Body of pancreas (tissue), 4 donors: ENCODE measurements at regions not wholly inside any gene's neighbourhood (a gene's known extent, or its start where the extent isn't known, plus 50 kb on each side); places are given as distances from the start of the nearest gene placed in this dataset.
"Not testable (repeated sequence)": the region's sequence is repeated elsewhere in the genome, so short reads cannot be mapped to it uniquely, and the experiment has no call there.

Experiments used
- ATAC-seq: fragments of 150-250 bp; one replicate; pipeline ENCODE4 v1.9.1; 2016
- DNase-seq, 4 donors: peaks; one replicate each; pipeline ENCODE4 v3.0.0-alpha.2; 2019
- H3K27ac ChIP-seq, 4 donors: fragments of 200-600 bp; sonication (generic); 1 replicate in 3 of 4; 2 replicates in 1 of 4; pipeline versions ENCODE4 v1.5.1 to v1.6.1; 2016 to 2019; ENCODE audit warnings: mild to moderate bottlenecking in 1 of 4, mixed read lengths in 1 of 4, moderate library complexity in 1 of 4
- H3K27me3 ChIP-seq, 2 donors: fragments of 200-600 bp; sonication (generic); one replicate each; pipeline ENCODE4 v1.6.0; 2016; ENCODE audit warnings: mild to moderate bottlenecking in 1 of 2
- H3K36me3 ChIP-seq, 2 donors: fragments of 200-600 bp; sonication (generic); replicated peaks in 1 of 2; 2 replicates each; pipeline ENCODE4 v1.5.1; 2016; ENCODE audit warnings: low read depth in 2 of 2; ENCODE audit not compliant: insufficient read depth in 1 of 2
- H3K4me1 ChIP-seq: fragments of 200-600 bp; sonication (generic); one replicate; pipeline ENCODE4 v1.6.0; 2016
- H3K4me3 ChIP-seq, 2 donors: fragments of 200-600 bp; sonication (generic); 1 replicate in 1 of 2; 2 replicates in 1 of 2; pipeline ENCODE4 v1.5.1; 2016 to 2019
- H3K9me3 ChIP-seq, 3 donors: fragments of 200-600 bp; sonication (generic); 1 replicate in 2 of 3; 2 replicates in 1 of 3; pipeline ENCODE4 v1.5.1; 2016
- CTCF ChIP-seq, 7 experiments: fragments of 450-650 bp in 4 of 7; fragments of 200-600 bp in 3 of 7; sonication (generic) in 3 of 7; IDR thresholded peaks; one replicate each; pipeline ENCODE4 v1.5.1; 2016 to 2019; ENCODE audit warnings: antibody characterized with exemption in 7 of 7
- POLR2A ChIP-seq, 3 donors: fragments of 450-650 bp; IDR thresholded peaks; one replicate each; pipeline ENCODE4 v1.6.1; 2016; ENCODE audit warnings: antibody characterized with exemption in 3 of 3, mild to moderate bottlenecking in 2 of 3
- WGBS, 2 donors: methylation state at CpG; one replicate each; pipeline ENCODE4 v1.1.5; 2017; 5-methylcytosine and 5-hydroxymethylcytosine counted together
- intact Hi-C: fragments of 100-400 bp; cut with DNase I; formaldehyde crosslinking; loops from one replicate; pipeline ENCODE4 v1.15.1; 2023

- TF ChIP-seq CTCF (IDR thresholded peaks at IDR 0.05) = no peak
- TF ChIP-seq POLR2A (IDR thresholded peaks at IDR 0.05) = no peak
- H3K36me3 ChIP-seq = no peaks in the 10 kb centered on the region
- intact Hi-C loops = no loop called here
- H3K4me3 ChIP-seq = no peak overlapping the region
- no peaks in the 10 kb centered on the region for H3K9me3 ChIP-seq
- H3K4me1 ChIP-seq = no peaks in the 10 kb centered on the region
- ATAC-seq (no peak), DNase-seq (no peak)
- no peaks in the 10 kb centered on the region for H3K27me3 ChIP-seq
- no peak overlapping the region for H3K27ac ChIP-seq
- WGBS, 2 donors = 83 to 88% methylated on average over 4 of the region's 4 CpGs
These were observed 93.3 kb upstream of the NAP1L1 start for GRCh38 chr12:76177821-76178220.

DNA sequence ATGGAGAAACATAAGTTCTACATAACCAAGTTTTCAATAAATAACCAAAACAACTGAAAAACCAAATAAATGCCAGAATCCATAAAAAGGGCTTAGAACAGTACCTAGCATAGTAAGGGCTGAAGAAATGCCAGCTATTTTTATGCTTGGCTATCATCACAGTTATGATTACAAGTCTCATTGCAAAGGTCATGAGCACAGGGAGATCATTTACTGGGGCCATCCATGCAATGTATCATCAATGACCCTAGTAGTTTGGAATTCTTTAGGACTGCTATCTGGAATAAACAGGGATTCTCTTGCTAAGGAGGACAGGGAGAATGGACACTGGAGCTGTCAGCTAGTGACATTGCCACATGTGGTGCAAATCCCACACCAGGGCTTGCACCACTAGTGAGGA lies 92.5 kb upstream of the NAP1L1 start:
- TF ChIP-seq CTCF (IDR thresholded peaks at IDR 0.05) (no peak), POLR2A (IDR thresholded peaks at IDR 0.05) (no peak)
- ATAC-seq (no peak), DNase-seq (no peak)
- intact Hi-C loops = no loop called here
- no peak overlapping the region for H3K4me3 ChIP-seq
- H3K27ac ChIP-seq = no peak overlapping the region
- no peaks in the 10 kb centered on the region for H3K36me3 ChIP-seq
- H3K9me3 ChIP-seq = no peaks in the 10 kb centered on the region
- H3K27me3 ChIP-seq = no peaks in the 10 kb centered on the region
- no peaks in the 10 kb centered on the region for H3K4me1 ChIP-seq

GRCh38 chr12:76175946-76176345 lies 91.5 kb upstream of the NAP1L1 start:
- H3K36me3 ChIP-seq, H3K27ac ChIP-seq, H3K4me3 ChIP-seq, DNase-seq, H3K4me1 ChIP-seq, ATAC-seq, H3K9me3 ChIP-seq, H3K27me3 ChIP-seq, intact Hi-C loops: not testable (repeated sequence)
- WGBS, 2 donors = 75 to 76% methylated on average over 5 of the region's 5 CpGs

DNA sequence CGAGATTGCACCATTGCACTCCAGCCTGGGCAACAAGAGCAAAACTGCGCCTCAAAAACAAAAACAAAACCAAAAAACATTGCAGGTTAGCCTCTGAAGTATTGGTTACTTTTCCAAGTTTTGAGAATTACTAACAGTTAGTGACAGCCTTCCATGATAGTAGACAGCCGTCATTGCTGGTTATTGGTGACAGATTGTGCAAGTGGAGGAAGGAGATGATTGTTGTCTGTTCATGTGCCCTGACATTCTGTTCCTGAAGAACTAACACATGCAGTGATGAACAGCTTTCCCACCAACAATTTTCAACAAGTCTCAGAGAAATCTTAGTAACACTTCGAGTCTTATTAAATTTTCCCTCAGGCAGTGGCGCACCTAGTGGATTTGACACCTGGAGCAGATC lies 89.3 kb upstream of the NAP1L1 start:
- Histone ChIP-seq H3K4me1 (no peaks in the 10 kb centered on the region), H3K36me3 (no peaks in the 10 kb centered on the region), H3K27me3 (no peaks in the 10 kb centered on the region), H3K4me3 (no peak overlapping the region), H3K27ac (no peak overlapping the region), H3K9me3 (no peaks in the 10 kb centered on the region)
- TF ChIP-seq POLR2A (IDR thresholded peaks at IDR 0.05) (no peak), CTCF (IDR thresholded peaks at IDR 0.05) (no peak)
- intact Hi-C loops = no loop called here
- ATAC-seq (no peak), DNase-seq (no peak)
- WGBS, 2 donors = 74 to 77% methylated on average over 5 of the region's 5 CpGs

DNA sequence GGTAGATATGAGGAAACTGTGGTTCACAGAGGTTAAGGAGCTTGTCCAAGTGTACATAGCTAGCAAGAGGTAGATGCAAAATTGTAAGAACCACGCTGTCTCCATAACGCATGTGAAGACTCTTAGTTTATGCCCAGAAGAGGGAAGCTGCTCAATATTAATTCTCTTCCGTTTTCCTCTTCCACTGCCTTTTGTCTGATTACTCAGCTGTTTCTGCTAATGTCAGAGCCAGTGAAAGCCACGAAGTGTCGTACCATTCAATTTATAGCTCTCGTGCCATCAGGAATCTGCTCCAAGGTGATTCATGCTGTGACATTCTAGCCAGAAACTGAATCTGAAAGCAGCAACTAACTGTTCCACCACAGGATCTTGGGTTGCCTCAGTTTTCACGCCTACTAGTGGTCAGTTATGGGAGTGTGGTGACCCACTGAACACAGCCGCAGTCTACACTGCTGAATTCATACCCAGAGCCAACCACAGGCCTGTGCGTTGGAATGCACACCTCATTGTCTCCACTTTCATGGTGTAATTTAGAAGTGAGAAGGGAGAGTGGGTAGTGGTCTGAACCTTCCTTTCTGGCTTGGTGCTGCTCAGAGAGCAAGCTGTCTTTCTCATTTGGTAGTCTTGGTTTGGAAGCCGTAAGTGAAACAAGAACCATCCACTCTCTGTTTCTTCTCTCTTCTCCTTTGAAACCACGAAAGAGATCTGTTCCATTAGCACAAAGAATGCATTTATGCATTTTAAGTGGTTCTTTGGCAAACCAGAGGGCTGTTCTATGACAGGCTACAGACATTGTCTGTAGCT lies 74.2 kb upstream of the NAP1L1 start:
- no peaks in the 10 kb centered on the region for H3K9me3 ChIP-seq
- H3K4me3 ChIP-seq = no peak overlapping the region
- H3K27ac ChIP-seq = no peak overlapping the region
- H3K4me1 ChIP-seq = no peaks in the 10 kb centered on the region
- intact Hi-C loops = no loop called here
- peak; percentile 90 for ATAC-seq
- peak; percentile 20 to 69 (median 59) for TF ChIP-seq CTCF (IDR thresholded peaks at IDR 0.05)
- no peak for TF ChIP-seq POLR2A (IDR thresholded peaks at IDR 0.05)
- H3K36me3 ChIP-seq = no peaks in the 10 kb centered on the region
- peak; percentile 47 to 61 (median 52) for DNase-seq
- WGBS, 2 donors = 37 to 43% methylated on average over 11 of the region's 11 CpGs
- no peaks in the 10 kb centered on the region for H3K27me3 ChIP-seq
